B cell (primary cell): ENCODE measurements at regions not wholly inside any gene's neighbourhood (a gene's known extent, or its start where the extent isn't known, plus 50 kb on each side); places are given as distances from the start of the nearest gene placed in this dataset.

Source experiments
- CTCF ChIP-seq: fragments of 200-600 bp; IDR thresholded peaks from one replicate; pipeline ENCODE4 v1.8.0; 2022; ENCODE audit warnings: antibody characterized with exemption, mild to moderate bottlenecking
- EZH2 ChIP-seq: IDR thresholded peaks from 2 replicates; pipeline ENCODE4 v1.6.1; 2012; ENCODE audit warnings: borderline replicate concordance, low read depth, mild to moderate bottlenecking, moderate library complexity, low read length; ENCODE audit not compliant: insufficient read depth, poor library complexity, severe bottlenecking

- TF ChIP-seq CTCF = no peak
- TF ChIP-seq EZH2 = no peak
Measured at GRCh38 chr11:107116358-107116757, 98.1 kb upstream of the GUCY1A2 start.
